ENCODE measurements at regions not wholly inside any gene's neighbourhood (a gene's known extent, or its start where the extent isn't known, plus 50 kb on each side); places are given as distances from the start of the nearest gene placed in this dataset.

DNA sequence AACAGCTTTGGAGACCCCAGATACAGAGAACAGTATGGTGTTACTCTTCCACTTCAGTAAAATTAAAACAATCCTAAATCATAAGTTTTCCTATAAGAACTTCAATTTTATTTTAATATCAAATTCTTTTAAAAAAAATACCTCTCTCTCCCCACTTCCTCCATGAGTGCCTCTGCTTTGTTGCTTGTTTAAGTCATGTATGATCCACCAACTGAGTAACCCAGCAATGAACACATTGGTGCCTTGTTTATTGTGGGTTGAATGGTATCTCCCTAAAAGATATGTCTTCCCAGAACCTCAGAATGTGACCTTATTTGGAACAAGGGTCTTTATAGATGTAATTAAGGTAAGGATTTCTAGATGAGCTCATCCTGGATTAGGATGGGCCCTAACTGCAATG, 143.5 kb upstream of the EGLN3 start:
- no TSS peak for BruUV-seq (replicated peaks)
- H3K27ac ChIP-seq: no peak overlapping the region
- no peaks in the 10 kb centered on the region for H4K20me1 ChIP-seq (ENCODE audit: insufficient read depth)
- H3K36me3 ChIP-seq (ENCODE audit: low read depth): no peaks in the 10 kb centered on the region
- peaks cover 29% of the 10 kb centered on the region for H3K4me1 ChIP-seq (replicated peaks; ENCODE audit: insufficient read depth)
- intact Hi-C loops (cut with micrococcal nuclease; ENCODE audit: unreplicated experiment): no loop called here
- no peak overlapping the region for H3K4me2 ChIP-seq
- TF ChIP-seq, protein P1, sequence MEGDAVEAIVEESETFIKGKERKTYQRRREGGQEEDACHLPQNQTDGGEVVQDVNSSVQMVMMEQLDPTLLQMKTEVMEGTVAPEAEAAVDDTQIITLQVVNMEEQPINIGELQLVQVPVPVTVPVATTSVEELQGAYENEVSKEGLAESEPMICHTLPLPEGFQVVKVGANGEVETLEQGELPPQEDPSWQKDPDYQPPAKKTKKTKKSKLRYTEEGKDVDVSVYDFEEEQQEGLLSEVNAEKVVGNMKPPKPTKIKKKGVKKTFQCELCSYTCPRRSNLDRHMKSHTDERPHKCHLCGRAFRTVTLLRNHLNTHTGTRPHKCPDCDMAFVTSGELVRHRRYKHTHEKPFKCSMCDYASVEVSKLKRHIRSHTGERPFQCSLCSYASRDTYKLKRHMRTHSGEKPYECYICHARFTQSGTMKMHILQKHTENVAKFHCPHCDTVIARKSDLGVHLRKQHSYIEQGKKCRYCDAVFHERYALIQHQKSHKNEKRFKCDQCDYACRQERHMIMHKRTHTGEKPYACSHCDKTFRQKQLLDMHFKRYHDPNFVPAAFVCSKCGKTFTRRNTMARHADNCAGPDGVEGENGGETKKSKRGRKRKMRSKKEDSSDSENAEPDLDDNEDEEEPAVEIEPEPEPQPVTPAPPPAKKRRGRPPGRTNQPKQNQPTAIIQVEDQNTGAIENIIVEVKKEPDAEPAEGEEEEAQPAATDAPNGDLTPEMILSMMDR (conservative IDR thresholded peaks at IDR 0.05): no peak
- TF ChIP-seq EZH2 (IDR thresholded peaks at IDR 0.05; ENCODE audit: low read depth): no peak
- no peaks in the 10 kb centered on the region for H3K27me3 ChIP-seq (ENCODE audit: insufficient read depth, low read depth)
- ChIA-PET CTCF (no interaction called here), POLR2A (ENCODE audit: unreplicated experiment) (no interaction called here)
- no peaks in the 10 kb centered on the region; the same call in 1 of the 2 replicates for H3K9me3 ChIP-seq (ENCODE audit: insufficient read depth, low read depth)
- H3F3A ChIP-seq (ENCODE audit: insufficient read depth, low read depth): no peaks in the 10 kb centered on the region
- H3K9me2 ChIP-seq (ENCODE audit: insufficient read depth): no peaks in the 10 kb centered on the region
- DNase-seq: no peak
- no peaks in the 10 kb centered on the region for H3K79me2 ChIP-seq (ENCODE audit: low read depth)
- H3K4me3 ChIP-seq: no peak overlapping the region
- H2AFZ ChIP-seq: no peak overlapping the region

GRCh38 chr14:34093883-34094282, 143.0 kb upstream of the EGLN3 start:
- H3K4me2 ChIP-seq: no peak overlapping the region
- no peaks in the 10 kb centered on the region for H3F3A ChIP-seq (ENCODE audit: insufficient read depth, low read depth)
- no peaks in the 10 kb centered on the region for H3K27me3 ChIP-seq (ENCODE audit: insufficient read depth, low read depth)
- ChIA-PET POLR2A (ENCODE audit: unreplicated experiment) (no interaction called here), CTCF (no interaction called here)
- no peak overlapping the region for H3K4me3 ChIP-seq
- no peak overlapping the region for H3K27ac ChIP-seq
- H3K36me3 ChIP-seq (ENCODE audit: low read depth): no peaks in the 10 kb centered on the region
- H2AFZ ChIP-seq: no peak overlapping the region
- intact Hi-C loops (cut with micrococcal nuclease; ENCODE audit: unreplicated experiment): no loop called here
- no peak for TF ChIP-seq EZH2 (IDR thresholded peaks at IDR 0.05; ENCODE audit: low read depth)
- TF ChIP-seq, protein P1 (conservative IDR thresholded peaks at IDR 0.05): no peak
- H3K9me2 ChIP-seq (ENCODE audit: insufficient read depth): no peaks in the 10 kb centered on the region
- no TSS peak for BruUV-seq (replicated peaks)
- H3K9me3 ChIP-seq (ENCODE audit: insufficient read depth, low read depth): no peaks in the 10 kb centered on the region; the same call in 1 of the 2 replicates
- H4K20me1 ChIP-seq (ENCODE audit: insufficient read depth): no peaks in the 10 kb centered on the region
- peaks cover 26% of the 10 kb centered on the region for H3K4me1 ChIP-seq (replicated peaks; ENCODE audit: insufficient read depth)
- peak in 1 of 2 experiments; percentile 38 for DNase-seq
- H3K79me2 ChIP-seq (ENCODE audit: low read depth): no peaks in the 10 kb centered on the region

DNA sequence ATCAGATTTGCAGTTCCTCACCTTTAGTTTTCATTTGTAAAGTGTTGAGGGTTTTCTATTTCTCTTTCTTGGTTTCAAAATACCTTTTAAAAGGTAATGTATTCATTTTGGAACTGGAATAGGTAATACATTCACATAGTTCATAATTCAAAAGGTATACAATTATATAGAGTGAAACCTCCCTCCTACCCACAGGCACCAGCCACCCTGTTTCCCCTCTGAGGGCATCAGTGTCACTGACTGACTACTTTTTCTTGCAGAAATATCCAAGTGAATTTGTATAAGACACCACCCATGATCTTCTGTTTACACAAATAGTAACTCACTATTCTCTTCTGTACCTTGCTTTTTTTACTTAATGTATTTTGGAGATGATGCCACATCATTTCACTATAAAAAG, 139.6 kb upstream of the EGLN3 start:
- intact Hi-C loops (cut with micrococcal nuclease; ENCODE audit: unreplicated experiment): no loop called here
- ChIA-PET POLR2A (ENCODE audit: unreplicated experiment) (no interaction called here), CTCF (no interaction called here)

More for the DNA sequence above, 139.6 kb upstream of the EGLN3 start:
- H3F3A ChIP-seq (ENCODE audit: insufficient read depth, low read depth): no peaks in the 10 kb centered on the region
- no peak for TF ChIP-seq EZH2 (IDR thresholded peaks at IDR 0.05; ENCODE audit: low read depth)
- TF ChIP-seq, protein P1 (conservative IDR thresholded peaks at IDR 0.05): no peak
- H3K27ac ChIP-seq: no peak overlapping the region
- peaks cover 16% of the 10 kb centered on the region for H3K4me1 ChIP-seq (replicated peaks; ENCODE audit: insufficient read depth)
- H3K36me3 ChIP-seq (ENCODE audit: low read depth): no peaks in the 10 kb centered on the region
- H3K4me2 ChIP-seq: no peak overlapping the region
- no peaks in the 10 kb centered on the region; the same call in 1 of the 2 replicates for H3K9me3 ChIP-seq (ENCODE audit: insufficient read depth, low read depth)
- no peak for DNase-seq
- no peaks in the 10 kb centered on the region for H4K20me1 ChIP-seq (ENCODE audit: insufficient read depth)
- H3K9me2 ChIP-seq (ENCODE audit: insufficient read depth): no peaks in the 10 kb centered on the region
- H3K4me3 ChIP-seq: no peak overlapping the region
- no TSS peak for BruUV-seq (replicated peaks)
- no peak overlapping the region for H2AFZ ChIP-seq
- no peaks in the 10 kb centered on the region for H3K79me2 ChIP-seq (ENCODE audit: low read depth)
- H3K27me3 ChIP-seq (ENCODE audit: insufficient read depth, low read depth): no peaks in the 10 kb centered on the region
